Endothelial cell of umbilical vein (primary cell): ENCODE measurements at regions not wholly inside any gene's neighbourhood (a gene's known extent, or its start where the extent isn't known, plus 50 kb on each side); places are given as distances from the start of the nearest gene placed in this dataset.

ENCODE experiments used
- BruUV-seq: library from RNA; stranded (reverse); fragments of 400-500 nt; replicated peaks from 2 replicates; lab custom pipeline; 2021; lab: Mats Ljungman, UMichigan
- CTCF ChIA-PET: fragments of 300-600, 350-600 bp; sonication (Branson Sonifier 250); formaldehyde crosslinking; loops from one replicate; lab custom pipeline; 2021; ENCODE audit warnings: antibody characterized with exemption, inconsistent platforms; lab: Charles Lee
- POLR2A ChIA-PET: fragments of 300-600, 350-600 bp; sonication (Branson Sonifier 250); formaldehyde crosslinking; loops from one replicate; lab custom pipeline; 2021; ENCODE audit warnings: antibody characterized with exemption, inconsistent platforms; lab: Charles Lee
- DNase-seq: peaks from one replicate; pipeline ENCODE4 v3.0.0-alpha.2; 2011; ENCODE audit warnings: low read depth, low spot score
- FAIRE-seq: peaks from 2 replicates; lab custom pipeline; 2011; peaks lifted over from hg19 to GRCh38; lab: Jason Lieb, UNC
- H2AFZ ChIP-seq: 2 replicates; pipeline ENCODE4 v1.6.0; 2012; ENCODE audit warnings: low read depth, low read length, control low read depth, inconsistent platforms
- H3K27ac ChIP-seq: 2 replicates; pipeline ENCODE4 v1.5.1; 2011; ENCODE audit warnings: low read depth, mild to moderate bottlenecking, control low read depth, low read length, moderate library complexity; ENCODE audit not compliant: insufficient read depth
- H3K27me3 ChIP-seq, 2 experiments: 2 replicates each; pipeline versions ENCODE4 v1.6.0 to v1.6.1; 2011; ENCODE audit warnings: low read length in 2 of 2, mixed read lengths in 1 of 2; ENCODE audit not compliant: control insufficient read depth in 2 of 2, insufficient read depth in 2 of 2
- H3K36me3 ChIP-seq, 2 experiments: 2 replicates in 1 of 2; 3 replicates in 1 of 2; pipeline ENCODE4 v1.5.1; 2011; ENCODE audit warnings: low read length in 2 of 2, mild to moderate bottlenecking in 1 of 2, moderate library complexity in 1 of 2; ENCODE audit not compliant: control insufficient read depth in 2 of 2, insufficient read depth in 2 of 2; ENCODE audit errors: extremely low read depth in 1 of 2
- H3K4me1 ChIP-seq: 3 replicates; pipeline ENCODE4 v1.5.1; 2011; ENCODE audit warnings: mild to moderate bottlenecking, low read length; ENCODE audit not compliant: control insufficient read depth, insufficient read depth; ENCODE audit errors: extremely low read depth
- H3K4me2 ChIP-seq: 2 replicates; pipeline ENCODE4 v1.6.1; 2011; ENCODE audit warnings: low read length, control low read depth, mixed read lengths; ENCODE audit not compliant: insufficient read depth
- H3K4me3 ChIP-seq, 3 experiments: fragments of 200-600 bp in 1 of 3; sonication (generic), shearing (Covaris generic) in 1 of 3; replicated peaks in 1 of 3; 2 replicates each; pipeline ENCODE4 v1.5.1; 2011 to 2016; ENCODE audit warnings: control low read depth in 3 of 3, low read length in 3 of 3, mild to moderate bottlenecking in 2 of 3, inconsistent platforms in 1 of 3, low read depth in 1 of 3, moderate library complexity in 1 of 3; ENCODE audit not compliant: insufficient read depth in 1 of 3
- H3K79me2 ChIP-seq: 2 replicates; pipeline ENCODE4 v1.6.0; 2012; ENCODE audit warnings: low read length, inconsistent platforms; ENCODE audit not compliant: control insufficient read depth, insufficient read depth
- H3K9ac ChIP-seq: replicated peaks from 2 replicates; pipeline ENCODE3; 2011; ENCODE audit warnings: low read length, control low read depth; ENCODE audit not compliant: insufficient read depth; ENCODE audit errors: extremely low read depth
- H3K9me1 ChIP-seq: replicated peaks from 3 replicates; pipeline ENCODE4 v1.6.0; 2011; ENCODE audit warnings: mild to moderate bottlenecking, low read length; ENCODE audit not compliant: control insufficient read depth, insufficient read depth; ENCODE audit errors: extremely low read depth
- H3K9me3 ChIP-seq: replicated peaks from 2 replicates; pipeline ENCODE4 v1.5.1; 2012; ENCODE audit warnings: low read length, inconsistent platforms; ENCODE audit not compliant: control insufficient read depth, insufficient read depth
- H4K20me1 ChIP-seq: replicated peaks from 2 replicates; pipeline ENCODE3; 2011; ENCODE audit warnings: mild to moderate bottlenecking, low read length; ENCODE audit not compliant: control insufficient read depth, insufficient read depth; ENCODE audit errors: extremely low read depth
- EZH2 ChIP-seq: IDR thresholded peaks from 2 replicates; pipeline ENCODE4 v1.6.1; 2012; ENCODE audit warnings: borderline replicate concordance, low read depth, mild to moderate bottlenecking, moderate library complexity, low read length, inconsistent platforms; ENCODE audit not compliant: severe bottlenecking
- FOS ChIP-seq: IDR thresholded peaks from 2 replicates; pipeline ENCODE4 v1.6.1; 2011; ENCODE audit warnings: mild to moderate bottlenecking, low read length, moderate library complexity, borderline replicate concordance; ENCODE audit not compliant: insufficient read depth
- GATA2 ChIP-seq: IDR thresholded peaks from 2 replicates; pipeline ENCODE4 v1.7.0; 2011; ENCODE audit warnings: low read depth, mild to moderate bottlenecking, moderate library complexity, mixed read lengths, low read length; ENCODE audit not compliant: insufficient read length, insufficient read depth
- JUN ChIP-seq: IDR thresholded peaks from 2 replicates; pipeline ENCODE4 v1.6.1; 2011; ENCODE audit warnings: borderline replicate concordance, low read depth; ENCODE audit not compliant: insufficient read length, insufficient read depth
- MAX ChIP-seq: IDR thresholded peaks from 2 replicates; pipeline ENCODE4 v1.6.1; 2011; ENCODE audit not compliant: insufficient read depth, insufficient read length
- MYC ChIP-seq: IDR thresholded peaks from one replicate; pipeline ENCODE4 v1.6.1; 2011; ENCODE audit warnings: mild to moderate bottlenecking, low read depth, low read length
- POLR2A ChIP-seq: IDR thresholded peaks from 2 replicates; pipeline ENCODE4 v1.6.1; 2012; ENCODE audit warnings: low read depth, mild to moderate bottlenecking, control low read depth, low read length
- POLR2AphosphoS5 ChIP-seq: IDR thresholded peaks from 2 replicates; pipeline ENCODE4 v1.6.1; 2012; ENCODE audit warnings: low read depth, mild to moderate bottlenecking, control low read depth, low read length, moderate library complexity; ENCODE audit not compliant: insufficient read depth
- dilution Hi-C: fragments of 300-500 bp; cut with MboI; formaldehyde crosslinking; loops from one replicate; pipeline ENCODE4 v1.15.0; 2019; ENCODE audit warnings: low sequenced_read_pairs; ENCODE audit not compliant: extremely low pct_ligation_motif_present
- intact Hi-C: fragments of 100-400 bp; cut with micrococcal nuclease; formaldehyde crosslinking; loops from one replicate; pipeline ENCODE4 v1.10.0; 2022
- TF ChIP-seq, protein P1 (sequence below), 2 donors: IDR thresholded peaks; 1 replicate in 1 of 2; 2 replicates in 1 of 2; pipeline ENCODE4 v1.5.1; 2011; ENCODE audit warnings: low read length in 2 of 2, mild to moderate bottlenecking in 2 of 2, moderate library complexity in 2 of 2, control low read depth in 1 of 2, inconsistent platforms in 1 of 2, low read depth in 1 of 2; ENCODE audit not compliant: insufficient read depth in 1 of 2; ENCODE audit errors: extremely low read depth in 1 of 2

- intact Hi-C loops: no loop called here
- Histone ChIP-seq H3K9ac (no peak overlapping the region), H3K79me2 (no peaks in the 10 kb centered on the region), H3K4me2 (no peak overlapping the region), H3K9me3 (peaks cover 12% of the 10 kb centered on the region), H3K4me3 (no peak overlapping the region), H4K20me1 (no peaks in the 10 kb centered on the region), H2AFZ (no peak overlapping the region), H3K9me1 (no peaks in the 10 kb centered on the region), H3K4me1 (no peaks in the 10 kb centered on the region), H3K27ac (no peak overlapping the region), H3K27me3 (no peaks in the 10 kb centered on the region), H3K36me3 (no peaks in the 10 kb centered on the region)
- no TSS peak for BruUV-seq
- no peak for FAIRE-seq
- ChIA-PET POLR2A (no interaction called here), CTCF (no interaction called here)
- DNase-seq: no peak
- dilution Hi-C loops: no loop called here
- TF ChIP-seq MYC (no peak), EZH2 (no peak), POLR2A (no peak), JUN (no peak), POLR2AphosphoS5 (no peak), MAX (no peak), GATA2 (no peak), FOS (no peak)
- TF ChIP-seq, protein P1, sequence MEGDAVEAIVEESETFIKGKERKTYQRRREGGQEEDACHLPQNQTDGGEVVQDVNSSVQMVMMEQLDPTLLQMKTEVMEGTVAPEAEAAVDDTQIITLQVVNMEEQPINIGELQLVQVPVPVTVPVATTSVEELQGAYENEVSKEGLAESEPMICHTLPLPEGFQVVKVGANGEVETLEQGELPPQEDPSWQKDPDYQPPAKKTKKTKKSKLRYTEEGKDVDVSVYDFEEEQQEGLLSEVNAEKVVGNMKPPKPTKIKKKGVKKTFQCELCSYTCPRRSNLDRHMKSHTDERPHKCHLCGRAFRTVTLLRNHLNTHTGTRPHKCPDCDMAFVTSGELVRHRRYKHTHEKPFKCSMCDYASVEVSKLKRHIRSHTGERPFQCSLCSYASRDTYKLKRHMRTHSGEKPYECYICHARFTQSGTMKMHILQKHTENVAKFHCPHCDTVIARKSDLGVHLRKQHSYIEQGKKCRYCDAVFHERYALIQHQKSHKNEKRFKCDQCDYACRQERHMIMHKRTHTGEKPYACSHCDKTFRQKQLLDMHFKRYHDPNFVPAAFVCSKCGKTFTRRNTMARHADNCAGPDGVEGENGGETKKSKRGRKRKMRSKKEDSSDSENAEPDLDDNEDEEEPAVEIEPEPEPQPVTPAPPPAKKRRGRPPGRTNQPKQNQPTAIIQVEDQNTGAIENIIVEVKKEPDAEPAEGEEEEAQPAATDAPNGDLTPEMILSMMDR (IDR thresholded peaks at IDR 0.05; ENCODE audit: extremely low read depth in 1 of 2, insufficient read depth in 1 of 2, low read depth in 1 of 2, low read length in 2 of 2): no peak
These were observed 155.7 kb upstream of the SOX1 start for GRCh38 chr13:111911121-111911720.
